ENCODE measurements at regions not wholly inside any gene's neighbourhood (a gene's known extent, or its start where the extent isn't known, plus 50 kb on each side); places are given as distances from the start of the nearest gene placed in this dataset.
"Not testable (repeated sequence)": the region's sequence is repeated elsewhere in the genome, so short reads cannot be mapped to it uniquely, and the experiment has no call there.

- TF ChIP-seq CTCF (IDR thresholded peaks at IDR 0.05): no peak
- Histone ChIP-seq H3K27ac (no peak overlapping the region), H3K27me3 (no peaks in the 10 kb centered on the region), H3K4me3 (no peak overlapping the region), H3K36me3 (no peaks in the 10 kb centered on the region), H3K9me3 (no peaks in the 10 kb centered on the region), H3K4me1 (no peaks in the 10 kb centered on the region)
- WGBS, 2 donors: 57 to 65% methylated on average over 3 of the region's 3 CpGs
- ATAC-seq (no peak), FAIRE-seq (no peak), DNase-seq (no peak)
- intact Hi-C loops (cut with DNase I): no loop called here
Observed at GRCh38 chr12:33223956-33224355, 215.7 kb downstream of the SYT10 start.

- TF ChIP-seq CTCF (IDR thresholded peaks at IDR 0.05): no peak
- FAIRE-seq (no peak), ATAC-seq (no peak), DNase-seq (no peak)
- Histone ChIP-seq H3K4me1 (no peaks in the 10 kb centered on the region), H3K36me3 (no peaks in the 10 kb centered on the region), H3K27me3 (no peaks in the 10 kb centered on the region), H3K9me3 (no peaks in the 10 kb centered on the region), H3K4me3 (no peak overlapping the region), H3K27ac (no peak overlapping the region)
- intact Hi-C loops (cut with DNase I): no loop called here
- WGBS, 2 donors: 70 to 86% methylated on average over 4 of the region's 4 CpGs
Observed at GRCh38 chr12:33222357-33222756, 217.3 kb downstream of the SYT10 start.

- no peaks in the 10 kb centered on the region for H3K36me3 ChIP-seq
- H3K27me3 ChIP-seq: no peaks in the 10 kb centered on the region
- ATAC-seq (no peak), DNase-seq (no peak), FAIRE-seq (no peak)
- TF ChIP-seq CTCF (IDR thresholded peaks at IDR 0.05): no peak
- H3K9me3 ChIP-seq: no peaks in the 10 kb centered on the region
- H3K27ac ChIP-seq: no peak overlapping the region
- 24 to 28% methylated on average over 2 of the region's 2 CpGs for WGBS, 2 donors
- intact Hi-C loops (cut with DNase I): no loop called here
- no peak overlapping the region for H3K4me3 ChIP-seq
- no peaks in the 10 kb centered on the region for H3K4me1 ChIP-seq
Observed at GRCh38 chr12:33205981-33206380, 233.6 kb downstream of the SYT10 start.

- H3K9me3 ChIP-seq; H3K4me1 ChIP-seq; ATAC-seq; FAIRE-seq; H3K27ac ChIP-seq; H3K36me3 ChIP-seq; H3K4me3 ChIP-seq; DNase-seq; intact Hi-C loops (cut with DNase I); H3K27me3 ChIP-seq: not testable (repeated sequence)
Observed at GRCh38 chr12:33194389-33194788, 245.2 kb downstream of the SYT10 start.

GRCh38 chr12:33192226-33192625 is 247.4 kb downstream of the SYT10 start:
- no peak for FAIRE-seq
- no peak for TF ChIP-seq CTCF (IDR thresholded peaks at IDR 0.05)
- no peaks in the 10 kb centered on the region for H3K27me3 ChIP-seq
- intact Hi-C loops (cut with DNase I): no loop called here
- H3K27ac ChIP-seq: no peak overlapping the region
- no peak for ATAC-seq
- no peaks in the 10 kb centered on the region for H3K4me1 ChIP-seq
- H3K4me3 ChIP-seq: no peak overlapping the region
- H3K9me3 ChIP-seq: no peaks in the 10 kb centered on the region
- WGBS, 2 donors: 60 to 69% methylated on average over 4 of the region's 4 CpGs
- H3K36me3 ChIP-seq: no peaks in the 10 kb centered on the region
- DNase-seq: no peak

GRCh38 chr12:33187409-33187808 is 252.2 kb downstream of the SYT10 start:
- H3K27ac ChIP-seq: no peak overlapping the region
- DNase-seq (no peak), ATAC-seq (no peak), FAIRE-seq (no peak)
- intact Hi-C loops (cut with DNase I): loop anchor here in 1 of 3 donors (10.0 kb wide), 1 partner anchor 57 kb away; no protein-coding TSS in a partner anchor
- no peak overlapping the region for H3K4me3 ChIP-seq
- no peaks in the 10 kb centered on the region for H3K36me3 ChIP-seq
- TF ChIP-seq CTCF (IDR thresholded peaks at IDR 0.05): no peak
- H3K9me3 ChIP-seq: no peaks in the 10 kb centered on the region
- no peaks in the 10 kb centered on the region for H3K4me1 ChIP-seq
- H3K27me3 ChIP-seq: no peaks in the 10 kb centered on the region

All from pancreas (tissue), 10 donors.